Cardiac muscle cell (in vitro differentiated cells and primary cell): ENCODE measurements at regions not wholly inside any gene's neighbourhood (a gene's known extent, or its start where the extent isn't known, plus 50 kb on each side); places are given as distances from the start of the nearest gene placed in this dataset.
A peak's percentile ranks its signal among the peaks of the same experiment; 100 is the strongest.

Experiments used
- DNase-seq, 2 donors: peaks; one replicate each; pipeline versions ENCODE4 v3.0.0 to v3.0.0-alpha.2; 2010 to 2017; ENCODE audit warnings: low read depth in 1 of 2, low spot score in 1 of 2
- H3K27ac ChIP-seq: fragments of 200-600 bp; sonication (generic); 2 replicates; pipeline ENCODE4 v1.5.1; 2016
- H3K27me3 ChIP-seq: fragments of 200-600 bp; sonication (generic); 2 replicates; pipeline ENCODE4 v1.6.0; 2016; ENCODE audit warnings: control low read depth
- H3K36me3 ChIP-seq: fragments of 200-600 bp; sonication (generic); 2 replicates; pipeline ENCODE4 v1.5.1; 2016; ENCODE audit warnings: control low read depth
- H3K4me1 ChIP-seq: fragments of 200-600 bp; sonication (generic); 2 replicates; pipeline ENCODE4 v1.8.1; 2017; ENCODE audit warnings: low read depth, mild to moderate bottlenecking, mixed run types
- H3K4me3 ChIP-seq: fragments of 200-600 bp; sonication (generic); 2 replicates; pipeline ENCODE4 v1.5.1; 2016; ENCODE audit warnings: mild to moderate bottlenecking
- H3K9me3 ChIP-seq: fragments of 200-600 bp; sonication (generic); 2 replicates; pipeline ENCODE4 v1.5.1; 2017; ENCODE audit warnings: low read depth, mild to moderate bottlenecking, control low read depth
- TF ChIP-seq, protein P1 (sequence below): IDR thresholded peaks from 2 replicates; pipeline ENCODE4 v1.5.1; 2012; ENCODE audit warnings: low read depth, mild to moderate bottlenecking, low read length

DNA sequence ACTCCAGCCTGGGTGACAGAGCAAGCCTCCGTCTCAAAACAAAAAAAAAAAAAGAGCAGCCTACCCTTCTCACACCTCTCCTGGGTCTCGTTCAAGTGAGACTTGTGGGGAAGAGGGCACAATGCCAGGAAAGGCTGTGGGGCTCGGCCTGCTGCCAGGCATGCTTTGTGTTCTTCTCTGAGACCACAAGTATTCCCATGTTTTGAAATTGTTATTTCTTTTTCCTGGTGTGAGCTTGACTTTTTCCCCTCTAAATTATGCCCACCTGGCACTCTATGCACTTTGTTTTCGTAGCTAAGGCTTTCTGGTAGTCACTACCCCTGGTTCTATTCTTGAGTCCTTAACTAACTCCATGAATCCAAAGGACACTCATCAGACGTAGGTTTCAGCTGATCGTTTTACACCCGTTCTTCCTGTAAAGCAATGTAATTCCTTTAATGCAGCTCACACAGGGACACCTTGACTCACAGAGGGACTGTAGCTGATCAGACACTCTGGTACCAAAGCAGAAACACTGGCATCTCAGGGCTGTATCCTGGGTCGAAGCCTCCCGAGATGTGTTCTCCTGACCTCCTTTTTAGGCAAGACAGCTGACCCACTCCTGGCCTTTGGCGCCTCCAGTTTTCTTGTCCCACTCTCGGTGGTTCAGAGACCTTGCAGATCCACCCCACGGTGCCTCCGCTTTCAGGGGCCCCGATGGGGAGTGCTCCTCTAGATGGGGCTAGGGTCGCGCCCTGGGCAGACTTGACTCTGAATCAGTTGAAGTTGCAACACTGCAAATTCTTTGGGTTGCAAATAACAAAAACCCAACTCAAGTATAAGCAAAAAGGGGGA, 193.3 kb upstream of the AGAP1 start:
- Histone ChIP-seq H3K4me3 (no peak overlapping the region), H3K4me1 (no peaks in the 10 kb centered on the region), H3K27me3 (no peaks in the 10 kb centered on the region), H3K27ac (no peak overlapping the region), H3K9me3 (no peaks in the 10 kb centered on the region), H3K36me3 (no peaks in the 10 kb centered on the region)
- DNase-seq = peak in 1 of 2 donors; percentile 96
- TF ChIP-seq, protein P1, sequence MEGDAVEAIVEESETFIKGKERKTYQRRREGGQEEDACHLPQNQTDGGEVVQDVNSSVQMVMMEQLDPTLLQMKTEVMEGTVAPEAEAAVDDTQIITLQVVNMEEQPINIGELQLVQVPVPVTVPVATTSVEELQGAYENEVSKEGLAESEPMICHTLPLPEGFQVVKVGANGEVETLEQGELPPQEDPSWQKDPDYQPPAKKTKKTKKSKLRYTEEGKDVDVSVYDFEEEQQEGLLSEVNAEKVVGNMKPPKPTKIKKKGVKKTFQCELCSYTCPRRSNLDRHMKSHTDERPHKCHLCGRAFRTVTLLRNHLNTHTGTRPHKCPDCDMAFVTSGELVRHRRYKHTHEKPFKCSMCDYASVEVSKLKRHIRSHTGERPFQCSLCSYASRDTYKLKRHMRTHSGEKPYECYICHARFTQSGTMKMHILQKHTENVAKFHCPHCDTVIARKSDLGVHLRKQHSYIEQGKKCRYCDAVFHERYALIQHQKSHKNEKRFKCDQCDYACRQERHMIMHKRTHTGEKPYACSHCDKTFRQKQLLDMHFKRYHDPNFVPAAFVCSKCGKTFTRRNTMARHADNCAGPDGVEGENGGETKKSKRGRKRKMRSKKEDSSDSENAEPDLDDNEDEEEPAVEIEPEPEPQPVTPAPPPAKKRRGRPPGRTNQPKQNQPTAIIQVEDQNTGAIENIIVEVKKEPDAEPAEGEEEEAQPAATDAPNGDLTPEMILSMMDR = no peak

DNA sequence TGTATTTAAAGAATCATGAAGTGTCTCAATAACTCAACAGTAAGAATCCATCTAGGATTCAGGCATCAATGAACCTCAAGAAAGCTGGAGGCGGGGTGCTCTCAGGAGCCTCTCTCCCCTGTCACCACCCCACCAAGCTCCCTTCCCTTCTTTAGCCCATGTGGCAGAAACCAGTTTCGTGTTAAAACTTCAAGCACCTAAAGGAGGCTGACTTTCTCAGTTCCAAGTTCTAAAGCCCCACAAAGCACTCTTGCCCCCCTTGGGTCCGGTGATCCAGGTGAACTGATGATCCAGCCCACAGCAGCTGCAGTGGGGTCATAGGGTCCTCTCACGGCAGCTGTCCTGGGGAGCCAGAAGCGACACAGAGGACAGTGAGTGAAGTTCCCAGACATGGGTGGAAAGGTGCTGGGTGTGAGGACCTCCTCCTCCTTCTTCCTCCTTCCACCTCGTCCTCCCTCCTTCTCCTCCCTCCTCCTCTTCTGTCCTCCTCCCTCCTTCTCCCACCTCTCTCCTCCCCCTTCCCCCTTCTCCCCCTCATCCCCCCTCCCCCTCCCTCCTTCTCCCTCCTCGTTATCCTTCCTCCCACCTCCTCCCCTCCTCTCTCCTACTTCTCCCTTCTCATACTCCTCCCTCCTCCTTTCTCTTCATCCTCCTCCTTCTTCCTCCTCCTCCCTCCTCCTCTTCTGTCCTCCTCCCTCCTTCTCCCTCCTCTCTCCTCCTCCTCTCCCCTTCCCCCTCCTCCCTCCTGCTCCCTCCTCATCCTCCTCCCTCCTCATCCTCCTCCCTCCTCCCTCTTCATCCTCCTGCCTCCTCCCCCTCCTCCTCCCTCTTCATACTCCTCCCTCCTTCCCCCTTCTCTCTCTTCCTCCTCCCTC, 192.4 kb upstream of the AGAP1 start:
- Histone ChIP-seq H3K4me1 (no peaks in the 10 kb centered on the region), H3K27me3 (no peaks in the 10 kb centered on the region), H3K36me3 (no peaks in the 10 kb centered on the region), H3K4me3 (no peak overlapping the region), H3K27ac (no peak overlapping the region), H3K9me3 (no peaks in the 10 kb centered on the region)
- no peak for DNase-seq
- TF ChIP-seq, protein P1 = no peak

DNA sequence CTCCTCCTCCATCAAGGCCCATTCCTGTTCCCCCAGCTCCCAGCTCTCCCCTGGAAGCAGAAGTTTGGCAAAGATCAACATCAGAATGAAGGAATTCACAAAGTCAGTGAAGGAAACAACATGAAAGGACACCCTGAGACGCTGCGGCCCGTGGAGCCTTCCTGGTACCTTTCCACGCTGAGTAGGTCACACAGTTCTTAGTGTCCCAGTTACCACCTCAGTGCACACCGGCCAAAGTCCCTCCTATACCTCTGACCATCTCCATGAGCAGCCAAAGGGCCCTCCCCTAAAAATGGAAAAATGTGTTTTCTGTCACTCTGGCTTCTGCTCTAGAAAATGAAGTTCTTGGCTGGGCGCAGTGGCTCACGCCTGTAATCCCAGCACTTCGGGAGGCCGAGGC, 191.6 kb upstream of the AGAP1 start:
- no peaks in the 10 kb centered on the region for H3K9me3 ChIP-seq
- no peaks in the 10 kb centered on the region for H3K4me1 ChIP-seq
- no peaks in the 10 kb centered on the region for H3K36me3 ChIP-seq
- H3K27me3 ChIP-seq = no peaks in the 10 kb centered on the region
- no peak for DNase-seq
- TF ChIP-seq, protein P1 = no peak
- H3K27ac ChIP-seq = no peak overlapping the region
- no peak overlapping the region for H3K4me3 ChIP-seq

DNA sequence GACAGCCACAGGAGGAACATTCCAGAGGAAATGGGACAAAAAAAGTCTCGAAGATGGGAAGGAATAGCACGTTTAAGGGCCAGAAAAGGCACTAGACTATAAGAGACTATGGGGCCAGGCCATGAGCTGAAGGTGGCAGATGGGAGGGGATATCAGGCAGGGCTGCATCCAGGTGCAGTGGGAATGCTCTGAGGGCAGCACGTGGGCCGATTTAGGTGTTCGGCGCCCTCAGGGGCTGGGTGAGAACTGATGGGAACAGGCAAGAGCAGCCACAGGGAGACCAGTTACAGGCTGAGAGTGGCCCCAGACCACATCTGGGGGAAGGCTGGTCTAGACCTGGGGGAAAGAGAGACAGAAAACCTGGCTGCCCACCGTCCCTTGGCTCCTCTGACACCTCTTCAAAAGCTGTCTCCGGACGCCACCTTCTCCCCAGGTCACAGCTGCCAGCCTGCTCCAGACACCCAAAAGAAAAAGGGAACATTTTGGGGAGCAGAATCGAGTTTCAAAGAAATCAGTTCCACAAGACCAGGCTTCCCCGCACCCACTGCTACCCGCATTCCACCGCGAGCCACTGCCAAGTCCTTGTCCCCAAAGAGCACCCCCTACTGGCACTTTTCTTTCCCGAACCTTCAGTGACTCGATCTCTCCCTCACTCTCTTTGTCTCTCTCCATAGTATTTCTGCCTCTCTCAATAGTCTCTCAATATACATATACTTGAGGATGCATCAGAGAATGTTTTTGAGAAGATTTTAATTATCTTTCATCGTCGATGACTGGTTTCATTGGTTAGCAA, 190.1 kb upstream of the AGAP1 start:
- DNase-seq = no peak
- no peak overlapping the region for H3K27ac ChIP-seq
- no peaks in the 10 kb centered on the region for H3K9me3 ChIP-seq
- H3K4me1 ChIP-seq = no peaks in the 10 kb centered on the region
- H3K36me3 ChIP-seq = no peaks in the 10 kb centered on the region
- H3K4me3 ChIP-seq = no peak overlapping the region
- H3K27me3 ChIP-seq = no peaks in the 10 kb centered on the region
- TF ChIP-seq, protein P1 = no peak

DNA sequence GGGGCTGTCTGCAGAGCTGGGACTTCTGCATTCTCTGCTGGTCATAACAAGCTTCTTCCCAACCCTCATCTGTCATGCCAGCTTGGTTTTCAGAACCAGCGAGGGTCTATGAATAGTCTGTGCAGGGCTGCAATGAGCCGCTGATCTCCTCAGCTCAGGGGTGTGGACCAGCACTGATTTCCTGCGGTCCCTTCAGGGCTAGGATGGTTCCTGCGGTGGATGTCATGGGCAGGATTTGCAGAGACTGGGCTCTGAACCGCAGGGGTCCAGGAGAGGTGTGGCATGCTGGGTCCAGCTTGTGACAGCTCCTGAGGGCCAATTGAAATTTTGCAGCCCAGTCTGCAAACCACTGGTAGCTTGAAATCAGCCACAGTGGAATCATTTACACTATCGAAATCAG, 188.2 kb upstream of the AGAP1 start:
- TF ChIP-seq, protein P1 = no peak
- Histone ChIP-seq H3K4me3 (no peak overlapping the region), H3K9me3 (no peaks in the 10 kb centered on the region)

More for the DNA sequence above, 188.2 kb upstream of the AGAP1 start:
- DNase-seq = no peak
- H3K4me1 ChIP-seq = no peaks in the 10 kb centered on the region
- no peaks in the 10 kb centered on the region for H3K27me3 ChIP-seq
- no peaks in the 10 kb centered on the region for H3K36me3 ChIP-seq
- no peak overlapping the region for H3K27ac ChIP-seq
